ENCODE measurements at regions not wholly inside any gene's neighbourhood (a gene's known extent, or its start where the extent isn't known, plus 50 kb on each side); places are given as distances from the start of the nearest gene placed in this dataset.

GRCh38 chr2:136185981-136186776, 68.2 kb upstream of the CXCR4 start:
- no peak for DNase-seq (ENCODE audit: missing footprints)
- peak; percentile 42 for ATAC-seq
- intact Hi-C loops (cut with DNase I): no loop called here

GRCh38 chr2:136183097-136183496, 65.1 kb upstream of the CXCR4 start:
- ATAC-seq (no peak), DNase-seq (ENCODE audit: missing footprints) (no peak)
- intact Hi-C loops (cut with DNase I): no loop called here

- no peak for DNase-seq (ENCODE audit: missing footprints)
- no peak for ATAC-seq
- intact Hi-C loops (cut with DNase I): no loop called here
These were observed 64.4 kb upstream of the CXCR4 start for GRCh38 chr2:136182315-136182714.

GRCh38 chr2:136179602-136179975, 61.6 kb upstream of the CXCR4 start:
- ATAC-seq: no peak
- intact Hi-C loops (cut with DNase I): no loop called here
- no peak for DNase-seq (ENCODE audit: missing footprints)

- intact Hi-C loops (cut with DNase I): no loop called here
- DNase-seq (ENCODE audit: missing footprints): no peak
- no peak for ATAC-seq
These were observed 61.1 kb upstream of the CXCR4 start for GRCh38 chr2:136178941-136179601.

- ATAC-seq (no peak), DNase-seq (ENCODE audit: missing footprints) (no peak)
- intact Hi-C loops (cut with DNase I): no loop called here
These were observed 57.9 kb upstream of the CXCR4 start for GRCh38 chr2:136175868-136176267.

GRCh38 chr2:136175466-136175865, 57.5 kb upstream of the CXCR4 start:
- DNase-seq (ENCODE audit: missing footprints) (no peak), ATAC-seq (no peak)
- intact Hi-C loops (cut with DNase I): no loop called here

- intact Hi-C loops (cut with DNase I): no loop called here
- ATAC-seq (no peak), DNase-seq (ENCODE audit: missing footprints) (no peak)
These were observed 55.2 kb upstream of the CXCR4 start for GRCh38 chr2:136173126-136173525.

- intact Hi-C loops (cut with DNase I): no loop called here
- ATAC-seq (no peak), DNase-seq (ENCODE audit: missing footprints) (no peak)
These were observed 53.3 kb upstream of the CXCR4 start for GRCh38 chr2:136171223-136171622.

- no peak for DNase-seq (ENCODE audit: missing footprints)
- intact Hi-C loops (cut with DNase I): no loop called here
- ATAC-seq: no peak
These were observed 50.8 kb upstream of the CXCR4 start for GRCh38 chr2:136168720-136169119.

GRCh38 chr2:136167721-136168475, 49.9 kb upstream of the CXCR4 start:
- ATAC-seq: no peak
- intact Hi-C loops (cut with DNase I): no loop called here
- DNase-seq (ENCODE audit: missing footprints): no peak

Measured in Right ventricle myocardium inferior (tissue), 1 donor.